GM18520 (cell line): ENCODE measurements at regions not wholly inside any gene's neighbourhood (a gene's known extent, or its start where the extent isn't known, plus 50 kb on each side); places are given as distances from the start of the nearest gene placed in this dataset.
"Not testable (repeated sequence)": the region's sequence is repeated elsewhere in the genome, so short reads cannot be mapped to it uniquely, and the experiment has no call there.

Source experiments
- ATAC-seq: cut with Tn5 transposase; IDR thresholded peaks from one replicate; pipeline ENCODE4 v1.9.1; 2021; ENCODE audit not compliant: unreplicated experiment

DNA sequence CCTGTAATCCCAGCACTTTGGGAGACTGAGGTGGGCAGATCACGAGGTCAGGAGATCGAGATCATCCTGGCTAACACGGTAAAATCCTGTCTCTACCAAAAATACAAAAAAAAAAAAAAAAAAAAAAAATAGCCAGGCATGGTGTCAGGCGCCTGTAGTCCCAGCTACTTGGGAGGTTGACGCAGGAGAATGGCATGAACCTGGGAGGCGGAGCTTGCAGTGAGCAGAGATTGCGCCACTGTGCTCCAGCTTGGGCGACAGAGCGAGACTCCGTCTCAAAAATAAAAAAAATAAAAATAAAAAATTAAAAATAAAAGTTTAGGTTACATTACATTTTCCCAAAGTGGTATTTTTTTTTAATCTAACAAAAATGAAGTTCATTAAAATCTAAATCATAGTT lies 218.1 kb upstream of the TMEFF2 start:
- ATAC-seq = not testable (repeated sequence)

DNA sequence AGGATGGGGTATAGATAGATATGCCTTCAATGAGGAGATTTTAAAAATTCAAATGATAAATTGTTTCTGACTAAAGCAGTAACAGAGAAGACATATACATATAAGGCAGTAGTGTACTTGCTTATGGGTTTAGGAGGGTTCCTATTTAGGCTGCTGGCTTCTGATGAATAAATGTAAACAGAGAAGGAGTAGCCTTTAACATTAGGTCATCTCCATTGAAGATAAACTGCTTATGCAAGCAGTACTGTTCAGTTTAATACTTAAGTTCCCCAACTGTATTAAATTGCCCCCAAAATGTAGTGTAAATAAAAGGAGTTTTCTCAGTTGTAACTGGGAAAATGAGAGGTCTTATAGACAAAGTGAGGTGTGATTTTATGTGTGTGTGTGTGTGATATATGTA lies 217.7 kb upstream of the TMEFF2 start:
- ATAC-seq = no peak

DNA sequence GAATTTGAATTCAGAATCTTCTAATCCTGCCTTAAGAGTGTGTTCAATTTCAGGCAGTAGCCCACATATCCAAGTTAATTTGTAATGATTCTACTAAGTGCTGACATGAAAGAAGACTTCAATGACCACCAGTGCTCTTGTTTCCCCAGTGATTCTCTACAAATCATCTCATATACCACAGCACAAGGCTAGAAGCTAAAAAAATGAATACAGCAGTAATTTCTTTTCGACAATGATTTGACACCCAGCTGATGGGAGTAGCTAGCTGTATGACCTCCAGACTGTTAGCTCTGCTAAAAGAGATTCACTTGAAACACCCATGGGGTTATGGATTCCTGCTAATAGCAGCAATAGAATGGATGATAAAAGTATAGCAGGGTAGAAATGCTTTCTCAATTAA lies 217.0 kb upstream of the TMEFF2 start:
- ATAC-seq = no peak

DNA sequence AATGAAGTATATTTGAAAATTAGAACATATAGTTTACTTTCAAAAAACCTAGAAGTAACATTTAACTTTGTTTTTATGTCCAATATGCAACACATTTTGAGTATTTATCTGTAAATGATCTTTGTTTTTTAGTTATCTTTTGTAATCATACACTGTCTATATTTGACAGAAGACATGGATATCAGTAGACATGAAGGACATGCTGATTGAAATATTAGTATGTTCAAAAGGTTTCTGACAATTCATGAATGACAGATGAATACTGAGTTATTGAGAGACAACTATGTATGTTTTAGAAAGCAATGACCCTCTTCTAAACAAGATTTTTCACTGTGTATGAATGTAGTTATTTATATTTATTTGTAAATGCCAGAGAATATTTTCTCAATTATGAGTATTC lies 215.6 kb upstream of the TMEFF2 start:
- ATAC-seq = no peak

DNA sequence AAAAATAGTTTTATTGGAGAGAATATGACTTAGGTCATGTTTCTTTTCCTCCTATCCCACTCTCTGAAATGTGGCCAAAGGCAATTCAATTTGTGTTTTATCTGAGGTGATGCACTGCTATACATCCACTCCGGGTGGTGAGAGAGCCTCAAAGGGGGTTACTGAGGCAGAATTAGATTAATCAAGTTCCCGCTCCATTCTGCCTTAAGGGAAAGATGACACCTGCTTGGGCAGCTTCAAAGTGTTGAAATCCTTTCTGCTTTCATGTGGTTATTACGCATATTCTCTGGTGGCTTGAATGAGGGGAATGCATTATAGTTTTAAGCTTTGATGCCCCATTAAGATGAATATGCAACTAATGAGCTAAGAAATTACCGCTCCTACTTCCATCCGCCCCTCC lies 213.0 kb upstream of the TMEFF2 start:
- no peak for ATAC-seq

DNA sequence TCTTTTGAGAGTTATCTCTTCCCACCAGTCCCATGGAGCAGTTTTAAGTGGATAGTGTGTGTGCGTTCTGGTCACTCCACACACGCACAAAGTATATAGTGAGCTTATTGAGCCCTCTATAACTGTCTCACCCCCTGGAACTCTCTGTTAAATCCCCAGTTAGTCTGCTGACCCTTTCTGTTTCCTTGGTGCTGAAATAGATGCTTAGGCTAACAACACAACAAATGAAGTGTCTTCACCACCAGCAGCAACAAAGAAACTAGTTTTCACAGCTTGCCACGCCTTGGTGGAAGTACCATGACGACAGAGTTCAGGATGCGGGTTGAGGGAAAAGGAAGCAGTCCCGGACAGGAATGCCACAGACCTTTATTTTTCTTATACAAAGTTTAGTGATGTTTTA lies 203.5 kb upstream of the TMEFF2 start:
- ATAC-seq = no peak

DNA sequence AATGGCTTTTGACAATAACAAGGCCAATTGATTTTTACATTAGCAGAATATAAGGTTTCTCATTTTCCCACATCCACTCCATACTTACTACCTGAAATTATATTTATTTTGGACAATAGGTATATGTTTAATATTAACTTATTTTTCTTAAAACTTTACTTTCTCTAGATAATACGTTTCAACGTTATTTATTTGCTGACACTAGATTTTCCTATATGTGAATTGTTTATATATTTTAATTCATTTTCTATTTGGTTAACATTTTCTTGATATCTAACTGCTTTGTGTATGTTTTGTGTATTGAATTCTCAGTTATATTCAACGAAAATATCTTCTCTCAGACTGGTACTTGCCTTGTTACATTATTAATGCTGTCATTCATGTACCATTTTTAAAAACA lies 199.9 kb upstream of the TMEFF2 start:
- no peak for ATAC-seq

DNA sequence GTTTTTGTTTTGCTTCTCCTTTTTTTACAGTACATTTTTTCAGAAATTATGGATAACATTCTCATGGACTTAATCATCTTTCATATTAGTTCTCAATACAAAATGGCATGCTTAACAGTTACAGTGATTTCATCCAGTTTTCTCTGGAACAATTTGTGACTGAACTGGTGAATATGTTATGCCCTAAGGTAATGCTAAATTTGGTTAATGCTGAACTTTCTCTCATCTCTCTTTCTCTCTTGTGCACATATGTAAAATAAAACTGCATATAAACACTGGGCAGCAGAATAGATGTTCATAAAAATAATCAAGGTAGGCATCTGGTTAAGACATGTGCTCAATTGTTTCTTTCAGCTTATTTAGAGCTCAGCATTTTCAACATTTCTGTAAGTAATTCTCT lies 196.3 kb upstream of the TMEFF2 start:
- ATAC-seq = no peak

DNA sequence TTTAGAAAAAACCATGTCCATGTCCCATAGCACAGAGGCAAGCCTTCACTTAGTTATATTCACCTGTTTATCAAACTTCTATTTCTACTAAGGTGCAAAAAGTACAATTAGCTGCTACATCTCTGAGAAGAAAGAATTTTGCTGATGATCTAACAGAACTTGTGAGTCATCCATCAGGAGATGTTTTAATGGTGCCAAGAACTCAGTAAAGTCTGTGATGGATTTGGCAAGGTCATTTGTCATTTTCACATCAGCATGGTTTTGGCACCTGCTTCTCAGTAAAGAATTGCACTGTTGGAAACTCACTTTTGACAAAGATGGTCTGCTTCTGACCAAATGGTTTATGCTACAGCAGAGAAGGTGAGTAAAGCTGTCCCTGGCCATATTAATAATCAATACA lies 195.7 kb upstream of the TMEFF2 start:
- ATAC-seq = no peak

DNA sequence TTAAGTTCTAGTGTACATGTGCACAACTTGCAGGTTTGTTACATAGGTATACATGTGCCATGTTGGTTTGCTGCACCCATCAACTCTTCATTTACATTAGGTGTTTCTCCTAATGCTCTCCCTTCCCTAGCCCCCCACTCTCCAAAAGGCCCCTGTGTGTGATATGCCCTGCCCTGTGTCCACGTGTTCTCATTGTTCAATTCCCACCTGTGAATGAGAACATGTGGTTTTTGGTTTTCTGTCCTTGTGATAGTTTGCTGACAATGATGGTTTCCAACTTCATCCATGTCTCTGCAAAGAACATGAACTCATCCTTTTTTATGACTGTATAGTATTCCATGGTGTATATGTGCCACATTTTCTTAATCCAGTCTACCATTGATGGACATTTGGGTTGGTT lies 189.5 kb upstream of the TMEFF2 start:
- ATAC-seq = not testable (repeated sequence)

DNA sequence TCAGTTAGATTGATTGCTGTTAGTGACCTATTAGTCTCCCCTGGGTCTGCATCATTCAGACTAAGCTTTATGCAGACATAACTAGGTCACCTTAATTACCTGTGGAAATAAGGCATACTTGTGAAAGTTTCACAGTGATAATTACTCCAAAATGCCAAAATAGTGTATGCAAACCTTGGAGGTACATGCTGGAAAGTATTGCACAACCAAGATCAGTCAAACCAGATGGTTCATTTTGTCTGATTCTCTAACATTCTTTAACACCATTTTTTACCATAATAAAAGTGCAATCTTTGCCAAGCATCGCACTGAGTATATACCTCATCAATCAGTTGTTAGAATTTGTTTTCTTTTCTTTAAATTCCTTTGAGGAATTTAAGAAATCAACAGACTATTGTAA lies 186.3 kb upstream of the TMEFF2 start:
- no peak for ATAC-seq

DNA sequence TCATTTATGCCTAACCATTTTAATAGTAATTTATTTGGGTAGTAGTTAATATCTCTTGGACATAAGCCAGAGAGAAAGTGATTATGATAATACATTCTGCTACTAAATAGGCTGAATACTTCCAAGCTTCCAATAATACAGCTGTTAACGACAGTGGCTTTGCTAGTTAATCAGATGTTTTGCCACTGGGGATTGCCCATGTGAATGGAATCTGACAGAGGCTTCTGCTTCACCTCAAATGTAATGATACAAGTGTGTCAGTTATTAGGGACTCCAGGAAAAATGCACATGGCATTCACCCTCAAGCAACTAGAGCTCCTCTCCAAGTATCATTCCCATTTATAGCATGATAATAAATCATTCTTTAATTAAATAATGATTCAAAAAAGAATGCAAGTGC lies 185.0 kb upstream of the TMEFF2 start:
- no peak for ATAC-seq

DNA sequence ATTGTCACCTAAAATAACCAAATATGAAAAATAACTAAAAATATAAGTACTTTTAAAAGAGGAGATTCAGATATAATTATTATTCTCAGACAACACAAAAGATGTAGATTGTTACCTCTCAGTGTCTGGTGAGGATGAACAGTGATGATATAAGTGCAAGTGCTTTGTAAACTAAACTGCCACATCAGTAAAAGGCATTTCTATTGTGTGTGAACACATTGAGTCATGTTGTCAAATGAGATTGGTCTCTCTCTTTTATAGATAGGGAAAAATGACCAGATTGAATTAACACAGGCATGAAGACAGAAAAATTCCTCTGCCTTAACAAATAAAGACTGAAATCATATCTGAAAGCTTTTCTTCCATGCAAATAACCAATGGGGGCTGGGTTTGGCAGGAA lies 182.4 kb upstream of the TMEFF2 start:
- ATAC-seq = no peak

DNA sequence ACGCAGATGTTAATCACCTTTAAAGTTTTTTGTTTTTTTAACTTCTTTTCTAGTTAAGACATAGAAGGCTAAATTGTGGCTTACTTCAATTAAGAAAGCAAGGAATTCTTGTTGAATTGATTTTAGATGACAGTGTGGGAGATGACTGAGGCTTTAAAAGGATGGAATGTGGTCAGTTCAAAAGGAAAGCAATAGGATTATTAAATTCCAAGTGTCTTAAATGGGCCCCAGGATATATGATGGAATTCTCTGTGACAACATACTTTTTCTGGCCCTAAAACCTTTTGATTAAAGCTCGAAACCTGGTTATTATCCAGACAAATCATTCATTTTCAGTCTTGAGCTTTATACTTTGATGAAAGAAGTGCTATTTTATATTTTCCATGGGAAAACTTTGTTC lies 179.0 kb upstream of the TMEFF2 start:
- no peak for ATAC-seq

DNA sequence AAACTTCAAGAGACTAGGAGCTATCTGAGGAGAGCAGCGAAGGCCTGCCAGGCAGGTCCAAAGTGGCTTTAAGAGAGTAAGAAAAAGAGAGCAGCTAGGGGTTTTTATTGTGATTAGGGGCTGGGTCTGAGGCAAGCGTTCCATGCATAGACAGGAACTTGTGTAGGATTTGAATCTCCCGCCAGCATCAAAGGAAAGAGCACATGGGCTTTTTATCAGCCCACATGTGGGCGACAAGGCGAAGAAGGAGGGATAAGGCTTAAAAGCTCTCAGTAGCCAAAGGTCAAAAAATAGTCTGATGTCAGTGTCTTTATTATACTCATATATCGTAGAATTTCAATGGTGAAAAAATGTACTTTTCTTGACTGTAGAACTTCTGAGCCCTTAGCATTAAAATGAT lies 178.5 kb upstream of the TMEFF2 start:
- no peak for ATAC-seq

DNA sequence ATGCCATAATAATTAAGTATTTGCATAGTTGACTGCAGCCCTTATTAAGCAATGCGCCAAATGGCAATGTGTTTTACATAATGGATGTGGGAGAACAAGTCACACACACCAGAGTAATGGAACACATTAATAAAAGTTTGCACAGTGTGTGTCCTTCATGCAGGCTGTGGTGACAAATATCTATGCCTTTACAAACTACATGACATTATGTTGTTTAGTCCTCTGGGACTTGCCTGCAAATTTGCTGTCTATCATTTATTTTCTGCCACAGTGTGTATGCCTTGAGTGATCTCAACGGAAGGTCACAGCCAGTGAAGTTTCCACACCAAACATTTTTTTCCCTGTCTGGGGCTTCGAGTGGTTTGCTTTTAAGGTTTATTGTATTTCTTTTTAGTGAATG lies 175.2 kb upstream of the TMEFF2 start:
- ATAC-seq = no peak

DNA sequence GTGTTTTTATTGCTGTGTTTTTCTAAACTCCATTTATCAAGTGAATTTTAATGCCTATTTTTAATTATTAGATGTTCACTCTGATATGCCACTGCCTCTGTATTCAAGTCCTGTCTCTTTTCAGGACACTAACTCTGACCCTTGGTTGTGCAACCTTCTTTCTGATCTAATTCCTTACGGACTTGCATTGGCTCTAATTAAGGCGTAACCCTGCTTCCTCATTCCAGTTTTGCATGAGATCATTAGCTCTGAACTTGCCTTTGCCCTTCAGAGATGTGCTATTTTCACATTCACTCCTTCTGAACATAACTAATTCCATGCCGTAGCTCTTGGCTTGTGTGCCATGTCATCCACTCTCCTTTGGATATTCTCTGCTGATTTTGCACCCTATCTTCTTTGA lies 162.5 kb upstream of the TMEFF2 start:
- no peak for ATAC-seq

DNA sequence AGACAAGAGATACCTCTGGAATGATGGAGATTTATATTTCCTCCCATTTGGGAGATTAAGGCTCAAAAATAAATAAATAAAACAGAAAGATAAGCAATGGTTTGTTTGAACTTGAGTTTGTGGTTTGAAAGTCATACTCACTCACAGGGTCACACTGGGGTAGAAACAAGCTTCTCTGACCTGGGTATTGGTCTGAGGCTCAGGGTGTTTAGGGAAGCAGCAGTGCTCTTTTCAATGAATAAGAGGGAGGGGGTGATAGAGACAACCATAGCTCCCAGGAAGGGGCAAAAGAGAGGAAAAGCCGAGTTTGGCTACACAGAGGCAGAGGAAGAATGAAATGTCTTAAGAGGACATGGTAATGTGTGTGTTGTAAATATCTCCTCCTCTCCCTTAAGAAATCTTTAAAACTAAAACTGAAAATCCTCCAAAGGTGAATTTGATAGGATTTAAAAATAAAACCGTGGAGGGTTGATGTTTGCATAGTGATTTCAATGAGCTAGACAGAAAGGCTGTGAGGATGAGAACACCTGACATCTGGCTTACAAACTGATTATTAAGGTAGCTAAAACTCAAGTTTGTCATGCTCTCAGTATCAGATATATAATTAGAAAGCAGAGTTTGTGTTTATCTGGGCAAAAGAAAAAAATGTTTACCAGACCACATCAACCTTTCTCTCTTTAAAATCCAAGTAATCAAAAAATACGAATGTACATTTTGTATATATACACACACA lies 159.9 kb upstream of the TMEFF2 start:
- no peak for ATAC-seq

DNA sequence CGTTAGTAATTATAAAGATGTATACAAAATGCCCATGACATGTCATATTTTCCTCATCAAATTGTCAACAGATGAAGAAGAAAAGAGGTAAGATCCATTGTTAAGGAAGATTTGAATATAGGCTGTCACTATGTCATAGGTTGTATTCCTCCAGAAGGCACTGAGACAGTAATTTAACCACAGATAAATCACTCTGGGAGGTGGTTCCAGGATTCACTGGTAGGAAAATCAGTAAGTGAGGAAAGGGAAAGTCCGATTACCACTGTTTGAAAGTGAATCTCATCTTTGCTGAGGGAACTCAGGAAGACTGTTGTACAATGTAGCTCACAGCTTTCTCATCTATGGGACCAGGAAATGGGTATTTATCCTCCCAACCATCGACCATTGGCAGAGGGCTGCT lies 152.8 kb upstream of the TMEFF2 start:
- ATAC-seq = no peak

DNA sequence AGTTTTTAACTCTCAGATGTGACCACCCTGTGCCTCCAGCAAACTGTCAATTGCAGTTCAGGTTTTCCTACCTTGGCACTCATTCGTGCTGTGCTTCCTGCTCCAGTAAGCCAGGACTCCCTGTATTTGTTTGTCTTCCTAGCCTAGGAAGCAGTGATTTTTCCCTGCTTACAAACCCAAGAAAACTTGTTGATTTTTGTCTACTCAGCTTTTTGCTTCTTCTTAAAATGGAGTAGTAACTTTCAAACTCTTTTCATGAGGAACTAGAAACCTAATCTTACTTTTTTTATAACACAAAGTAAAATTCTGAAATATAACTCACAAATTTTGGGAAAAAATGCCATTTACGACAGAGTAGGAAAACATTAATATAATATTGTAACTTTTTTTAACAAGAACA lies 150.6 kb upstream of the TMEFF2 start:
- no peak for ATAC-seq

DNA sequence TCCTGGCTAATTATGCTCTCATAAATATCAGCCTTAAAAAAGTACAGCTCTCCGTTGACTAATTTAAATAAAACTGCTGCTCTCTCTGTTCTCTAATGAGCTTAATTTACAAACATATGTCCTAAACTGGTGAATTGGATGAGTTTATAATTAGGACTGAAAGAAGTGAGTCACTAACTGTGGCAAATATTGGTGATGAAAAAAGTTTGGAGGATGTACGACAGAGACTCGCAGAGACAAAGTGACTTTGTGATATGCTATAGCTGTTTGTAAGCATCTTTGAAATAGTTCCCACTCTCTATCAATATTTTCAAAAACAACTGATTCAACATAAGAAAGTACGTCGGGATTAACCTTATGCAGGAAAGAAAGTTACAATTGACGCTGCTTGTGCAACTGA lies 138.9 kb upstream of the TMEFF2 start:
- ATAC-seq = no peak

DNA sequence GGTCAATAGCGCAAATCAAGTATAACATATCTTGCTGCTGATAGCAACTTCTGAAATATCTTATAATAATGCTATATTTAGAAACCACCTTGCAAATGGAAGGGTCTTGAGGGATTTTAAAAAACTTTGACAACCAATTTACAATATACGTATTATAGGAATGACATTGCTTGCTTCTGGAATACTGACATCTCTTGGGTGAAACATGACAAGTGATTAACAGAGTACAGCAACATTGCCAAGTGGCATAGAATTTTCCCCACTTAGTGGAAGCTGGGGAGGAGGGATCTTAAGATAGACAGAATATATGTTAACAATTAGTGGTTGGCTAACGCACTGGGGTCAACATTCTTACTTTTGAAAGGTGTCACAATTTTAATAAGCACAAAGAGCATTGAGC lies 133.6 kb upstream of the TMEFF2 start:
- ATAC-seq = no peak

DNA sequence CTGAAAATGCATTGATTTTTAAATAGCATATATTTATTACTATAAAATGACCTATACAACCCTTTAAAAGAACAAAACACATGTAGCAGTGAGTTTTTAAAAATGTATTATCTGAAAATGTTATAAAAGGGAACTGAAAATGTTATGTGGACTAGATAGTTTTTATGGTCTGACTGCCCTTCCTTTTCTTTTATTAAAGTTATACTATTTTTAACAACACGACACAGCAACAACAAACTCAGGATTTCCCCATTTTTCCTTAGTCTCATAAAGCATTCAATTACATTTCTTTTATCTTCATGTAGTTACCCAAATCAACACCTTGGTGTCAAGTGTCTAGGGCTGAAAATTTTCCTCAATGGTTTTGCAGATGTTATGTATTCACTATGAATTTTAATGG lies 132.8 kb upstream of the TMEFF2 start:
- ATAC-seq = no peak

DNA sequence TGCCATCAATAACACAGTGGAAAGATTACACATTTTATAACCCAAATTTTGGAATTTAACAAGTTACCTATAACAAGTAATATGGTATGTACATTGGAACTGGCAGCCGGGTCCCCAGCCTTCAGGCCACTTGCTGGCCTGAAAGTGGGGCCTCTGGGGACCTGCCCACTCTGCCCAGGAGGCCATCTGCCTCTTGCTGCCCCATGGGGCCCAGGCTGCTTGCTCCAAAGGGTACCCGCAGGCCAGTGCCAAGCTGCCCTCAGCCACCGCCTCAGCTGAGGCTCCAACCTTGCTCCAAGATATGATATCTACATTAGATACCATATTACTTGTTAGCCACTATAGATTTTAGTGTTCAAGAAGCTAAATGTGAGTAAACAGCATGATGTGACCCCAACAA lies 120.8 kb upstream of the TMEFF2 start:
- no peak for ATAC-seq
